ENCODE measurements at regions not wholly inside any gene's neighbourhood (a gene's known extent, or its start where the extent isn't known, plus 50 kb on each side); places are given as distances from the start of the nearest gene placed in this dataset.
"Not testable (repeated sequence)": the region's sequence is repeated elsewhere in the genome, so short reads cannot be mapped to it uniquely, and the experiment has no call there.

DNA sequence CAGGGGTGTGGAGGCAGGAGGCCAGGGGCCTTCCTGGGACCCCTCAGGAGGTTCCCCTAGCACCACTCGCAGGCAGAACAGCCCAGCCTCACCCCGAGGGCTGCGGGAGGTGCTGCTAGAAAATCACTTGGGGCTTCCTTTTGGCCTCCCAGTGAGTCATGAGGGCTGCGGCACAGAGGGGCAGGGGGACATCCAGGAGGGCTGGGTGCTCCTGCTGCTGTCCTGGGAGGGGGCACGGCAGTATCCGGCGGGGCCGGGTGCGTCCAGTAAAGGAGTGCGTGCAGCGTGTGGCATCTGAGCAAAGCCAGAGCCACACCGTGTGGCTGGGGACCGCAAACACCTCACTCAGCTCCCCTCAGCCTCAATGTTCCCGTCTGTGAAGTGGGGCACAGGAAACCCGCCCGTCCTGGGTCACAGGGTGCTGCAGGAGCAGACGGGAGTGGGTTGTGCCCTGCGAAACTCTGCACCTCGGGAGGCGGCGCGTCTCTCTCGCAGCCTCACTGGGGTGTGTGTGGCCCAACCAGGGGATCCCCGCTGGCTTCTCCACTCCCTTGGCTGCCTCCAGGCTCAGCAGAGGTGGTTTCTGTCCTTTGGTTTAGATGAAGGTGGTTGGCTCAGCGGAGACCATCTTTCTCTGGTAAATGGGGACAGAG is 117.3 kb upstream of the ZNF469 start:
- Histone ChIP-seq H3K4me2 (ENCODE audit: low read length) (peak overlapping the region; percentile 50), H3K9ac (ENCODE audit: low read depth, low read length) (peak overlapping the region; percentile 62), H3K4me1 (ENCODE audit: control insufficient read depth, insufficient read depth, low read length) (peaks cover 36% of the 10 kb centered on the region)
- not testable (repeated sequence) for H3K36me3 ChIP-seq (ENCODE audit: insufficient read depth, low read length); H3K27me3 ChIP-seq (ENCODE audit: control insufficient read depth, insufficient read depth, low read length); H3K9me3 ChIP-seq (replicated peaks; ENCODE audit: low read length); H3K4me3 ChIP-seq (ENCODE audit: low read length)

DNA sequence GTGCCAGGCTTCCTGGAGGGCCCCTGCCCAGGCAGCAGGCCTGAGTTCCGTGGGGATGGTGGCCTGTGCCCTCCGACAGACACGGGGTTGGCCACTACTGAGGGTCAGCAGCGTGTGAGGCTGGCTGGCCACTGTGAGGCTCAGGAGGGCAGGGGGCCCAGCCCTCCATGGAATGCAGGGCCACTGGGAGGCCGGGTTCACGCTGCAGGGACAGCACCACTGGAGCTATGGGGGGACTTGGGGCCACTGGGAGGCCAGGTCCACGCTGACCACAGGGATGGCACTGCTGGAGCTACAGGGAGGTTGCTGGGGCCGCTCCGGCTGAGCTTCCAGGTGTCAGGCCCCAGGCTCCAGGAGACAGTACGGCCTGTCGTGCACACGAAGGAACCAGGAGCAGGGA is 116.7 kb upstream of the ZNF469 start:
- peaks cover 36% of the 10 kb centered on the region for H3K4me1 ChIP-seq (ENCODE audit: control insufficient read depth, insufficient read depth, low read length)
- H3K36me3 ChIP-seq (ENCODE audit: insufficient read depth, low read length); H3K27me3 ChIP-seq (ENCODE audit: control insufficient read depth, insufficient read depth, low read length); H3K4me2 ChIP-seq (ENCODE audit: low read length); H3K9me3 ChIP-seq (replicated peaks; ENCODE audit: low read length); H3K4me3 ChIP-seq (ENCODE audit: low read length); H3K9ac ChIP-seq (ENCODE audit: low read depth, low read length): not testable (repeated sequence)

- not testable (repeated sequence) for H3K9ac ChIP-seq (ENCODE audit: low read depth, low read length); H3K9me3 ChIP-seq (replicated peaks; ENCODE audit: low read length); H3K36me3 ChIP-seq (ENCODE audit: insufficient read depth, low read length); H3K4me2 ChIP-seq (ENCODE audit: low read length); H3K27me3 ChIP-seq (ENCODE audit: control insufficient read depth, insufficient read depth, low read length); H3K4me3 ChIP-seq (ENCODE audit: low read length)
- peaks cover 36% of the 10 kb centered on the region for H3K4me1 ChIP-seq (ENCODE audit: control insufficient read depth, insufficient read depth, low read length)
Measured at GRCh38 chr16:88266935-88267551, 115.7 kb upstream of the ZNF469 start.

DNA sequence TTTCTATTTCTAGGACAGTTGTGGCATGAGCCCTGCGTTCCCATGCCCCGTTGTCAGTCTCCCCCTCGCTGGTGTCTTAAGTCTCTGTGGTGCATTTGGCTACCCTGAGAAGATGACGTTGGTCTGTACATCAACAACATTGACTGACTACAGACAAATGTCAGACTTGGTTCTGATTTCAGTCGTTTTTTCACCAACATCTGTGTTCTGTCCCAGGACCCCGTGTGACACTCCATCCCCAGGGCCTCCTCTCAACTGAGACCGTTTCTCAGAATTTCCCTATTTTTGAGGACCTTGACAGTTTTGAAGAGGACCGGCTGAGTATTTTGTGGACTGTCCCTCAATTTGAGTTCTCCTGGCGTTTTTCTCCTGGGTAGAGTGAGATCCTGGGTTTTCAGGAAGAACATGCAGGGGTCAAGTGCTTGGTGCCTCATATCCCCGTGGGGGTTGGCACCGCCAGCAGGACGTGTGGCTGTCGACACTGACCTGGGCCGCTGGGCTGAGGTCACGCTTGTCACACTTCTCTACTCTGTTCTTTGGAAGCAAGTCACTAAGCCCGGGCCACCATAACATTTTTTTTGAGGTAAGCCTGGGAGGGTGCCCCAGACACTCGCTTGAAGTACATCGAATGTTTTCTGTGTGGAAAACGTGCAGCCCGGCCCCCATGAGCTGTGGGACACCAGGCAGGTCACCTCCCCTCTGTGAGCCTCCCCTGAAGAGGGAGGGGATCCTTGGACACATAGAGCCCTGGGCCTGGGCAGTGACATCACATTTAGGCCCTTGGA is 114.4 kb upstream of the ZNF469 start:
- H3K36me3 ChIP-seq (ENCODE audit: insufficient read depth, low read length); H3K9ac ChIP-seq (ENCODE audit: low read depth, low read length); H3K4me2 ChIP-seq (ENCODE audit: low read length); H3K4me3 ChIP-seq (ENCODE audit: low read length); H3K9me3 ChIP-seq (replicated peaks; ENCODE audit: low read length); H3K27me3 ChIP-seq (ENCODE audit: control insufficient read depth, insufficient read depth, low read length): not testable (repeated sequence)
- peaks cover 25% of the 10 kb centered on the region for H3K4me1 ChIP-seq (ENCODE audit: control insufficient read depth, insufficient read depth, low read length)

- H3K27me3 ChIP-seq (ENCODE audit: control insufficient read depth, insufficient read depth, low read length); H3K4me3 ChIP-seq (ENCODE audit: low read length); H3K4me2 ChIP-seq (ENCODE audit: low read length); H3K9ac ChIP-seq (ENCODE audit: low read depth, low read length); H3K36me3 ChIP-seq (ENCODE audit: insufficient read depth, low read length); H3K9me3 ChIP-seq (replicated peaks; ENCODE audit: low read length): not testable (repeated sequence)
- peaks cover 27% of the 10 kb centered on the region for H3K4me1 ChIP-seq (ENCODE audit: control insufficient read depth, insufficient read depth, low read length)
Measured at GRCh38 chr16:88270171-88270790, 112.5 kb upstream of the ZNF469 start.

DNA sequence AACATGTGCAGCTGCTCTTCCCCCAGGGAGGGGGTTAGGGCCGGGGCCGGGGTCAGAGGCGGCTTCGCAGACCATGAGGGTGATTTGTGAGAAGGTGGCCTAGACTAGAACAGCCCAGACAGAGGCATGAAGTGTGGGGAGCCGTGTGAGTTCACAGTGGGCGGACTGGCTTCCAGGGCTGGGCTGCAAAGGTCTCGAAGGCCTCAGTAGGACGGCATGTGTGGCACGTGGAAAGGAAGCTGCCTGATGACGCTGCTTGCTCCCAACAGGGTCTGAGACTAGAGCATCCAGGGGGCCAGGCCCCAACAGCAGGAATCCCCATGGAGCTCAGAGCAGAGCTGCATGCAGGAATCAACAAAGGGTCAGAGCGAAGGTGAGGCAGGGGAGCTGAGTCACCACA is 111.5 kb upstream of the ZNF469 start:
- peaks cover 22% of the 10 kb centered on the region for H3K4me1 ChIP-seq (ENCODE audit: control insufficient read depth, insufficient read depth, low read length)
- H3K4me2 ChIP-seq (ENCODE audit: low read length); H3K9me3 ChIP-seq (replicated peaks; ENCODE audit: low read length); H3K9ac ChIP-seq (ENCODE audit: low read depth, low read length); H3K4me3 ChIP-seq (ENCODE audit: low read length); H3K36me3 ChIP-seq (ENCODE audit: insufficient read depth, low read length); H3K27me3 ChIP-seq (ENCODE audit: control insufficient read depth, insufficient read depth, low read length): not testable (repeated sequence)

- not testable (repeated sequence) for H3K9me3 ChIP-seq (replicated peaks; ENCODE audit: low read length); H3K36me3 ChIP-seq (ENCODE audit: insufficient read depth, low read length); H3K4me2 ChIP-seq (ENCODE audit: low read length); H3K9ac ChIP-seq (ENCODE audit: low read depth, low read length); H3K27me3 ChIP-seq (ENCODE audit: control insufficient read depth, insufficient read depth, low read length); H3K4me3 ChIP-seq (ENCODE audit: low read length)
- H3K4me1 ChIP-seq (ENCODE audit: control insufficient read depth, insufficient read depth, low read length): peaks cover 22% of the 10 kb centered on the region
Measured at GRCh38 chr16:88271776-88272175, 111.0 kb upstream of the ZNF469 start.

GRCh38 chr16:88272437-88272836 is 110.3 kb upstream of the ZNF469 start:
- H3K9me3 ChIP-seq (replicated peaks; ENCODE audit: low read length); H3K4me3 ChIP-seq (ENCODE audit: low read length); H3K9ac ChIP-seq (ENCODE audit: low read depth, low read length); H3K36me3 ChIP-seq (ENCODE audit: insufficient read depth, low read length); H3K4me2 ChIP-seq (ENCODE audit: low read length); H3K27me3 ChIP-seq (ENCODE audit: control insufficient read depth, insufficient read depth, low read length): not testable (repeated sequence)
- peaks cover 15% of the 10 kb centered on the region for H3K4me1 ChIP-seq (ENCODE audit: control insufficient read depth, insufficient read depth, low read length)

DNA sequence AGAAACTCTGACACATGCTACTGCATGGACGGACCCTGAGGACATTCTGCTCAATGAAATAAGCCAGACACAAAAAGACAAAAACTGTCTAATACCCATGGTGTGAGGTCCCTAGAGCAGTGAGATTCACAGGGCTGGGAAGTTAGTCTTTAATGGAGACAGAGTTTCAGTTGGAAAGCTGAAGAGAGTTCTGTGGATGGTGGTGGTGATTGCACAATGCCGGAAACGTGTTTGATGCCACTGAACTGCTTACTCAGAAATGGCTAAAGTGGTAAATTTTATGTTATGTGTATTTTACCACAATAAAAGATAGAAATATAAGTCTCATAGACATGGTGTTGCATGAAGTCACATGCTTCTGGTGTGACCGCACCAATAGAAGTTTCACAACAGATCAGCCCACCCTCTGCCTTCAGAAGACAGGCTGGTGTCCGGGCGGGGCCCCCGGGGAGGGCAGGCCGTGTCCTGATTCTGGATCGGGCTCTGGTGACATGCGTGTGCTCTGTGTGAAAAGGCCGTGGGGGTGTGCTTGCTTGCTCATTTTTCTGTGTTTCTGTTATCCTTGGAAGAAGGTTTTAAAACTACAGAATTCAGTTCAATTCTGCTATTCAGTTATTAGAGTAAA is 108.5 kb upstream of the ZNF469 start:
- Histone ChIP-seq H3K4me1 (ENCODE audit: control insufficient read depth, insufficient read depth, low read length) (peaks cover 15% of the 10 kb centered on the region), H3K4me2 (ENCODE audit: low read length) (peak overlapping the region; percentile 37), H3K9ac (ENCODE audit: low read depth, low read length) (peak overlapping the region; percentile 56)
- not testable (repeated sequence) for H3K27me3 ChIP-seq (ENCODE audit: control insufficient read depth, insufficient read depth, low read length); H3K36me3 ChIP-seq (ENCODE audit: insufficient read depth, low read length); H3K9me3 ChIP-seq (replicated peaks; ENCODE audit: low read length); H3K4me3 ChIP-seq (ENCODE audit: low read length)

GRCh38 chr16:88274847-88275246 is 107.9 kb upstream of the ZNF469 start:
- Histone ChIP-seq H3K4me1 (ENCODE audit: control insufficient read depth, insufficient read depth, low read length) (peaks cover 15% of the 10 kb centered on the region), H3K4me2 (ENCODE audit: low read length) (peak overlapping the region; percentile 37), H3K27me3 (ENCODE audit: control insufficient read depth, insufficient read depth, low read length) (no peaks in the 10 kb centered on the region), H3K4me3 (ENCODE audit: low read length) (no peak overlapping the region), H3K36me3 (ENCODE audit: insufficient read depth, low read length) (no peaks in the 10 kb centered on the region), H3K9ac (ENCODE audit: low read depth, low read length) (peak overlapping the region; percentile 56), H3K9me3 (replicated peaks; ENCODE audit: low read length) (no peaks in the 10 kb centered on the region)

DNA sequence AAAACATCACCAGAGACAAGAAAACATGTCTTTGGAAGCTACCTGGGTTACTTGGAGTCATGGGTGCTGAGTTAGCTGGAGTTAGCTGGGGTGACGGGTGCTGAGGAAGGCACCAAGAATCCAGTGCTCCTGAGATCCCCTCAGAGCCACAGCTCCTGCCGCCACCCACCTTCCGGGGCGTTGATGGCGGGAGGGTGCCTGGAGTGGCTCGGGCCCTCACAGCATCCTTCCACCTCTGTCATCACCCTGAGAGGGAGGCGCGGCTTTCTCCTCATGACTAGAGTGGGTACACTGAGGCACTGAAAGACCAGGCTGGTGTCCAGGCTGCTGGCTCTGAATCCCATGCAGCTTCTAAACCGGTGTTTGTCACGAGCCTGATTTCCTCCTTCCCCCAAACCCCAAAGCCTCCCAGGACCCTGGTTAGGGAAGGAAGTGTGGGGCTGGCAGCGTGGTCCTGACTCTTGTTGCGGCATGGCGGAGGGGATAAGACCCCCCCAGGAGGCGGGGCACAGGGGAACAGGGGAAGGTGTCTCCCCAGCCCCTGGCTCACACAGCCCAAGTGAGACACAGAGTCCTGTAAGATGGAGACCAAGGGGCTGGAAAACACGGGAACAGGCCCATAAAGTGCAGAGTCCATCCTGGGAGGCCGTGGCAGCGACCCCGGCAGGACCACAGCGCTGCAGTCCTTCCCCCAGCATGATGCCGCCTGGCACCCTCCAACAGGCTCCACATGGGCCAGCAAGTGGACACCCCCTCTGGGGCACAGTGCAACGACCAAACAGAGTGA is 107.2 kb upstream of the ZNF469 start:
- H3K36me3 ChIP-seq (ENCODE audit: insufficient read depth, low read length); H3K4me2 ChIP-seq (ENCODE audit: low read length); H3K9ac ChIP-seq (ENCODE audit: low read depth, low read length); H3K9me3 ChIP-seq (replicated peaks; ENCODE audit: low read length); H3K4me3 ChIP-seq (ENCODE audit: low read length); H3K27me3 ChIP-seq (ENCODE audit: control insufficient read depth, insufficient read depth, low read length): not testable (repeated sequence)
- H3K4me1 ChIP-seq (ENCODE audit: control insufficient read depth, insufficient read depth, low read length): peaks cover 15% of the 10 kb centered on the region

All from skeletal muscle satellite cell (primary cell).